ENCODE measurements at regions not wholly inside any gene's neighbourhood (a gene's known extent, or its start where the extent isn't known, plus 50 kb on each side); places are given as distances from the start of the nearest gene placed in this dataset.

- TF ChIP-seq POLR2A (IDR thresholded peaks at IDR 0.05; ENCODE audit: low read depth, low read length) = no peak
- TF ChIP-seq POLR2AphosphoS5 (IDR thresholded peaks at IDR 0.05; ENCODE audit: low read depth, low read length) = no peak
- TF ChIP-seq TAF1 (IDR thresholded peaks at IDR 0.05; ENCODE audit: low read depth, low read length) = no peak
- TF ChIP-seq POU2F2 (IDR thresholded peaks at IDR 0.05; ENCODE audit: low read depth, low read length) = no peak
These were observed 236.7 kb downstream of the EDA2R start for GRCh38 chrX:66402165-66402564.
